WTC11 (cell line): ENCODE measurements at regions not wholly inside any gene's neighbourhood (a gene's known extent, or its start where the extent isn't known, plus 50 kb on each side); places are given as distances from the start of the nearest gene placed in this dataset.

Source experiments
- CTCF ChIP-seq: fragments of 200-600 bp; IDR thresholded peaks from 2 replicates; pipeline ENCODE4 v1.8.0; 2022; ENCODE audit warnings: antibody characterized with exemption
- E2F4 ChIP-seq: sonication (generic); formaldehyde crosslinking; IDR thresholded peaks from 2 replicates; pipeline ENCODE4 v1.8.1; 2022; ENCODE audit warnings: low read depth, mild to moderate bottlenecking, moderate library complexity, missing genetic modification reagents, borderline replicate concordance
- ETV6 ChIP-seq: sonication (generic); formaldehyde crosslinking; IDR thresholded peaks from 2 replicates; pipeline ENCODE4 v1.8.1; 2022; ENCODE audit warnings: mild to moderate bottlenecking, missing genetic modification reagents
- GTF2I ChIP-seq: fragments of 250-450 bp; sonication (Bioruptor Pico); conservative IDR thresholded peaks from 2 replicates; pipeline ENCODE4 v1.4.0; 2021; ENCODE audit warnings: mild to moderate bottlenecking
- USF2 ChIP-seq: sonication (generic); formaldehyde crosslinking; IDR thresholded peaks from 2 replicates; pipeline ENCODE4 v1.8.1; 2023; ENCODE audit warnings: mild to moderate bottlenecking, missing genetic modification reagents, moderate library complexity
- ZNF317 ChIP-seq: sonication (generic); formaldehyde crosslinking; IDR thresholded peaks from 2 replicates; pipeline ENCODE4 v1.8.1; 2023; ENCODE audit warnings: low read depth, mild to moderate bottlenecking, moderate library complexity, missing genetic modification reagents, borderline replicate concordance
- TF ChIP-seq, protein P1 (sequence below): fragments of 250-450 bp; sonication (Bioruptor Pico); IDR thresholded peaks from 2 replicates; pipeline ENCODE4 v1.9.0; 2021; ENCODE audit warnings: mild to moderate bottlenecking

DNA sequence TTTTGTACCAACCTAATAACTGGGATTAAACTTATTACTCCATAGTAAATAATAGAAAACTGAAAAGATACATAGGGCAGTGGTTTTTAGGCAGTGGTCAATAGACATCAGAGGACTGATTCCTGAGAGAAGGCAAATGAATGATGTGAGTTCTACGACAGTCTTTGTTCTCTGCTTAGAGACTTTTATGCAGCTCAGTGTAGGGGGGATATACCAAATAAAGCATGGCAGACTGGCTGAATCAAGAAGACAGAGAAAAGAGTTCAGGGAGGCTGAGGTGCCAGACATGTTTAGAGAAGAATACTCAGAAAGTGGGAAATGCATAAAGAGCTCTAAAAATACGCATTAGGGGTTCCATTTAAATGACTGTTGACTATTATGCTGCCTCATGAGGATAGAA lies 320.8 kb upstream of the FAR2 start:
- no peak for TF ChIP-seq CTCF
- TF ChIP-seq E2F4 (CRISPR knock-in tag): no peak
- no peak for TF ChIP-seq GTF2I
- no peak for TF ChIP-seq ETV6 (CRISPR knock-in tag)
- TF ChIP-seq USF2 (CRISPR knock-in tag): no peak
- TF ChIP-seq, protein P1, sequence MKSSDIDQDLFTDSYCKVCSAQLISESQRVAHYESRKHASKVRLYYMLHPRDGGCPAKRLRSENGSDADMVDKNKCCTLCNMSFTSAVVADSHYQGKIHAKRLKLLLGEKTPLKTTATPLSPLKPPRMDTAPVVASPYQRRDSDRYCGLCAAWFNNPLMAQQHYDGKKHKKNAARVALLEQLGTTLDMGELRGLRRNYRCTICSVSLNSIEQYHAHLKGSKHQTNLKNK (CRISPR knock-in tag): no peak
- TF ChIP-seq ZNF317 (CRISPR knock-in tag): no peak
